HG03095 (cell line): ENCODE measurements at regions not wholly inside any gene's neighbourhood (a gene's known extent, or its start where the extent isn't known, plus 50 kb on each side); places are given as distances from the start of the nearest gene placed in this dataset.

Experiments used
- ATAC-seq: cut with Tn5 transposase; IDR thresholded peaks from one replicate; pipeline ENCODE4 v1.9.1; 2021; ENCODE audit warnings: moderate library complexity; ENCODE audit not compliant: unreplicated experiment

DNA sequence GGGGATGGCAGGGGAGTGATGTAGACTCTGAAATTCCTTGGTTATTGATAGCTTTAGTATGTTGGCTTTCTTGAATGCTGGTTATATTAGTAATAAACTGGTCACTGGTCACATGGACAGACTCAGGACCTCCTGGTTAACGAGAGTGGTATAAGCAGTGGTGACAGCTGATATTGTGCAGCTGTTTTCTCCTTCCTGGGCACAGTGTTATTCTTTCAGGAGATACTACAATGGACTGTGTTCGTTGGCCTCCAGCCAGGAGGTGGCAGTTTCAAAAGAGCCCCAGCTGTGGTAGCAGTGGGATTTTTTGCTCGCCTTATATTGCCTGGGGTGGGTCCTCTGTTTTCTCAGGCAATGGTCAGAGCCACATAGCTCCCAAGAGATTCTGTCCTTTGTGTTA is 181.6 kb upstream of the RBMS3 start:
- ATAC-seq: no peak

DNA sequence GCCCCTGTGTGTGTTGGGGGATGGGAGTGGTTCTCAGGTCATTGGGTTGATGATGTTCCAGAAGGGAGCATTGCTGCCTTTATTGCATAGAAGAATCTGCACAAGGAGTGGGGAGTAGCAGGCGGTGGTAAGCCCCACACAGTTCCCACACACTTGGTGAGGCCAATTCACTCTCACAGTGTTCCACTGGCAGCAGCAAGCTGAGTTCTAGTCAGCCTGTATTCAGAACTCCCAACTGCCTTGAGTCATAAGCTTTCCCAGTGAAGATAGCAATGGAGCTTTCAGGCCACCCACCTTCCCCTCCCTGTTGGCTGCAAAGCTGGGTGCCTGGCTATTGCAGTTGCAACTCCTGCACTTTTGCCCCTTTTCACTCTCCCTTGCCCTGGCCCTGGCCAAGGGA is 181.1 kb upstream of the RBMS3 start:
- ATAC-seq: no peak

DNA sequence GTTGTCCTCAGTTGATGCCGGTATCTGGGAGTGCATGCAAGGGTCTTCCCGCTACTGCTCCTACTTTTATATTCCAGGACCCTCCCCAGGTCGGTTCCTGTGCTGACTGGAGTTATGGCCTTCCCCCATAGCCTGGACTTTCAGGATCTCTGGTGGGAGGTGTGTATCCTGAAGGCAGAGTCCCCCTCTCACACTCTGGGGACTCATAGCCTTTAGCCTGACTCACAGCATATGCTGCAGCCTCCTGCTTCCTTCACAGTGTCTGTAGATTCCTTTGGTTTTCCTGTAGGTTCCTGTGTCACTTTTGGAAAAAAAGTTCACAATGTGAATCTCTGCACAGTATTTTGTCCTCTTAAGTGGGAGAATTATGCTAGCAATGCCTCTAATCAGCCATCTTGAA is 180.6 kb upstream of the RBMS3 start:
- no peak for ATAC-seq

DNA sequence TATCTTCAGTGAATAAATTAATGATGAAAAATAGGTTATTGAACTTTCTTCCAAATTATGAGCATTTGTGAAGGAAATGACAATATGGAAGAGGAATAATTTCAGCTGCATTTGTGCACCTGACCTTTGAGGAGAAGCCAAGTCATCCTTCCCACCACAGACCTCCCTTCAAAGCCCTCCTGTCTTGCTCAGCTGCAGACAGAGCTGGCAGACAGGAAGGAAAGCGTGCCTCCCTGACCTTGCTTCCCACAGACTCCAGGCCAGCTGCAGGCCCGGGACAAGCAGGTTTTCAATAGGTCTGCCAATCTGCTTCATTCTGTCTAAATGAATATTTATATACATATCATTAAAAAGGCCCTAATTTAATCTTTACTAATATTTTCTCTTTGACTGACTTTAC is 152.9 kb upstream of the RBMS3 start:
- ATAC-seq: no peak

DNA sequence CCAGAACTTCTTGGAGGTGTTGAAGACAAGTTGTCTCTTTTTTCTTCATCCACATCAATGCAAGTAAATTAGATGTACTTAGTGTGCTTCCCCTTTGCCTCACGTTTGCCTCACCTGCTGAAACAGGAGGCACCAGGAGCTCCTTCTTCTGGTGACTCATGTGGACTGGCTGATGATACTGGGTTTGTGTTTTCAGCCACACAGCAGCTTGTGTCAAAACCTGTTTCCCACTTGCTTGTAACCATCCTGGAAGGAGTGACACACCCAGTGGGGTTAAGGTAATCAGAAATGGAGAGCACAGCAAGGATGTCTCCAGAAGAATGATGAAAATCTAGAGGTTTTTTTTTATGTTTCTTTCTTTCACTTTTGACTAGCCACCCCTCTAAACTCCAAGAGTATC is 143.3 kb upstream of the RBMS3 start:
- ATAC-seq: no peak

DNA sequence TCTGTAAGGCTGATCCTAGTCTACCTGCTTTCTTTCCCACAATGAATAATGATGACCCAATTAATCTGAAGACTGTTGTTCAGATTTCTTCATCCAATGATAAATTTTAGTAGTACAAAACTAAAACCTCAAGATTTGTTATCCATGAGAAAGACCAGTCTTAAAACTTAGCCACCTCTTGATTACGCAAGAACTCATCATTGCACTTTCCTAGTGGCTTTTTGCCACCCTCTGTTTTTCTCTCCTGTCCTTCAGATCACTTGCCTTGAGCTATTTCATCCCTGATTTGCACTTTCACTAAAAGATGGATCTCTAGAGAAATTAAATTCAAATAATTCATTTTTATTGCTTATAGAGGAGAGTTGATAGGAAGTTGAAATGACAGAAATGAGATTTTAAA is 142.7 kb upstream of the RBMS3 start:
- ATAC-seq: no peak

DNA sequence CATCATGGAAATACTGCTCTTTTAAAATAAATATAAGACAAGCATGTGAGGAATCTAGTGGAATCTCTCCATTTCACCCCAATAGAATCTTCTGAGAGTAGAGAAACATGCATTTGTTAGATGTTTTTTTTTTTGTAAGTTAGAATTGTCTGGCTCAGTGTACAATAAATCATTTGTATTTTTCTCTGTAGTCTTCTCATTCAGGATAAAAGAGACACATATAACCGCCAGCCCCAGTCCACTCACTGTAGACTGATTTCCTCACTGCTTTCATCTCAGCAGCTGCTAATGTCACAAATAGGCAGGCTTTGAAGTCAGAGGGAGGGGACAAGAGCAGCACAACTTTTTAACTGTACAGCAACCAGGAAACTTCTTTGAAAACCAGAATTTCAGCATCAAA is 140.2 kb upstream of the RBMS3 start:
- ATAC-seq: no peak

DNA sequence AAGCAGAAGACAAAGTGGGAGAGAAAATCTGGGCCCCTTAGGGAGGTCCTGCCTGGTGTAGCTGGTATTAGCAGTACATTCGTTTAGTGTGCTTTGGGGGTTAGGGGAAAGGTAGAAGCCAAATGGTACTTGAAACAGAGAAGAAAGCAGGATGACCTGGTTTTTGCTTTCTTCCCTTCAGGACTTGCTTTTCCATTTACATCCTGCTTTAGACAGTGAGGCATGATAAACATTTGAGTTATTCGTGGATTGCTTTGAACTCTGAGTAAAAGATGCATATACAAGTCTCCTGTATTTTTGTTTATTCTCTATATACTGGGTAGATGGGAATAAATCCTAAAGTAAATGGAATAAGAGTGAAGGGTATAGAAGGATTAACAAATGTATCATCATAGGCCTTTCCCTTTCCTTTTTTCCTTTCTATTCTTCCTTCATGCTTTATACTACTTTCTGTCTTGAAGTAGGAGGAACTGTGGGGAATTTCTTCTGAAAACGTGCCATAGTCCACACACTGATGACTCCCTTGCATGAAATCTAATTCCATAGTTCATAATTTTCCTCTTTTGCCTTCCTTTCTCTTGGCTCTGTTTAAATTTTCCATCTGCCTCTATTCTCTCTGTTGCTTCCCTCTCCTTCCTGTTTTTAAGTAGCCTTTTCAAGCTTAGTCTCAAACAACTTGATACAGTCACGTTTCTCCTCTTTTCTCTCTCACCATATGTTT is 139.5 kb upstream of the RBMS3 start:
- ATAC-seq: no peak

DNA sequence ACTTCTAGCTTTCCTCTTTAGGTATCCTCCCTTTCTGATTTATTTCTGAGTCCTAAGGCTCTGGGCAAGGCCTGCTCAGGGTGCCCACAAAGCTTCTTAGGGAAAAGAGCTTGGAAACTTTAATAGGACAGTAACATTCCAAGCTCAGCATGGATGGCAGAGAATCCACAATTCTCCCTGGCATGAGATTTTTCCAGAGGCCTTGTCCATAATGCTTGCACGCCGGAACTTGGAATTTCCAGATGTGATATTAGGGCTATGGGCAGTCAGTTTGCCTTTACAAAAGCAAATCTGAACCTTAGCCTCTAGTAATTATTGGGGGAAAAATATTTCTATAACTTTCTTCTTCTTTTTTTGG is 139.0 kb upstream of the RBMS3 start:
- no peak for ATAC-seq

DNA sequence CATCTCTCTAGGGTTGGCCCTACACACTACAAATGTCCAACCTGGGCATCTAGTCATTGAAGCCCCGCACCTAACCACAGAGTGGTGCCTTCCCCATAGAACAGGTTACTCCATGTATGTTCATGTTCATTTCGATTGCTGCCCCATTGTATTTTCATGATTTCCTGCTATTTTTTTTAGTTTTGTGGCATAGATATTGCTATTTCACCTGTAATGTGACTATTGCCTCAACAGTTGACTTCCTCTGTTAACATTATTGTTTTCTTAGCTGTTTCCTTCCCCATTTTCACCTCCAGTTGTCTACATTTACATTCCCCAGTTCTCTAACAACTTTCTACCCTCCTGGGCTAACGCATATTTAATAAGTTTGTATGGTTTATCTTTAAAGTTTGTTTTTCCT is 137.7 kb upstream of the RBMS3 start:
- ATAC-seq: no peak

DNA sequence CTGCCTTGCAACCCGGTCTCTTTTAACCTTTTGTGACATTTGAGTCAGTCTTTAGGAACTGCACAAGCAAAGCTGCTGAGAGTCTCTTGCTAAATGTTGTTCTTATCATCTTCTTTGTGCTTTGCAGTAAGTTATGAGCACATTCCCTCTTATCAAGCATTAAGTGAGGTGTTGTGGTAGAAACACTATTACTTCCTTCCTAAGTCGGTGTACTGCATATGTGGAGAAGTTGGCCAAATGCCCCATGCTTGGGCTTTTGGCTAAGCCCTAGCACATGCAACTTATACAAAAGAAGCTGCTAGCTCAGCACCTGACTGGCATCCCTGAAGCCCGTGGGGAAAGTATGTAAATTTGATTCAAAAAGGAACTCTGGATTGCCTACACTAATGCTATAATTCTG is 136.5 kb upstream of the RBMS3 start:
- ATAC-seq: no peak

DNA sequence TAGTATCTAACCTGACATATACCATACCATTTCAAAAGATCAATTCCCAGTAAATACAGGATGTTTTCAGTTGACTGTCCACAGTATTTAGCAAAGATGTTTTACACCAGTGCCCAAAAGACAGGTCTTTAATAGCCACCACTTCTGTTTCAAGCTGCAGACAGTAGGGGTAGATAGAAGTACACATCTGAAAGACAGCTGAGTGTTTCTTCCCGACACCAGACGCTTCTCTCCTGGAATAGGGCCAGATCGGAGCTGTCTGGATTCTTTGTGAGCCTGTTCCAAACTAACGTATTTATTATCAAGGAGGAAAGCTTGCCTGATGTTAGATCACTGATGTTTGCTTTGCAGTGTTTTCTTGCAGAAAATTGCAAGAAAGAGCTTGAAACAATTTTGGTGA is 136.1 kb upstream of the RBMS3 start:
- no peak for ATAC-seq

DNA sequence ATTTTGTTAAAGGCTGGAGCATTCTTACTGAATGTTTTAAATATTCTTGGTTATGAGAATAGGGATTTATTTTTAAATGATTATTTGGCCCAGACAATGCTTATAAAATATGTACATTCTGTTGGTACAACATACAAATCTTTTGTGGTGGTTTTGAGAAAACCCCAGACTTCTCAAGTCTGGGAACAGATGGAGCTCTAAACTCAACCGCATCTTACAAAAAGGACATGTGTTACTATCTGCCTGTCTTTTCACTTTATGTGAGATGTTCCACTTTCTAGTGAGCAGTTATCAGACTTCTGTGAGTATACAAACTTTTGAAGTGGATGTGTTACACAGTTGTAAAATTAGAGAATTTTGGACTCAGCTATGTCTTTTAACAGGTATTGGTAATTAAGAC is 135.5 kb upstream of the RBMS3 start:
- no peak for ATAC-seq

DNA sequence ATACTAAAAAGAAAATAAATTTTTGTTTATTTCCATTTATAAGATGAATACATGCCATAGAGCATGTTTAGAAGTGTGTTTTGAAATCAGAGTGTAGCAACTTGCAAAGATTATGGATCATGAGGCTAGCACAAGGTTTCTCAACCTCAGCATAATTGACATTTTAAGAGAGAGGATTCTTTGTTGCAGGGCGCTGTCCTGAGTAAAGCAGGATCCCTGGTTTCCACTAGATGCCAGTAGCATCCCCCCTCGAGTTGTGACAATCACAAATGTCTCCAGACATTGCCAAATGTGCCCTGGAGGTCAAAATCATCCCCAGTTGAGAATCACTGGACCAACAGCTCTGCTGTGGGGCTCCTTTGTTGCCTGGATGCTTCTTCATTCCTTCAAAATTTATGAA is 128.5 kb upstream of the RBMS3 start:
- no peak for ATAC-seq

DNA sequence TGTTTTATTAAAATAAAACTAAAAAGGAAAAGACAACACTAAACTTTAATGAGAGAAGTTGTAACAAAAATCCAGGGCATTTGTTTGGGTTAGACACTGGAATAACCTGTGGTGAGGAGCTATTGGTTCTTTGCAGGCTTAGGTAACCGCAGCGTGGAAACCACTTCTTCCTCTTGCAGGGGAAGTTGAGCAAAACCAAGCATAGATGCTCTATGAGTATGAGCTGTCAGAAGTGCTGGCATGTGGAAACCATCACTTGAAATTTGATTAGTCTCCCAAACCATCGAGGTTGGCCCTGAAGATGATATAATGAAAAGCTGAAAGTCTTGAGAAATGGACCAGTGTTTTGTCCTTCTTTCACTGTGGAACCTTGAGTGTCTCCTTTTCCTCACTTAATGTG is 127.1 kb upstream of the RBMS3 start:
- ATAC-seq: no peak

DNA sequence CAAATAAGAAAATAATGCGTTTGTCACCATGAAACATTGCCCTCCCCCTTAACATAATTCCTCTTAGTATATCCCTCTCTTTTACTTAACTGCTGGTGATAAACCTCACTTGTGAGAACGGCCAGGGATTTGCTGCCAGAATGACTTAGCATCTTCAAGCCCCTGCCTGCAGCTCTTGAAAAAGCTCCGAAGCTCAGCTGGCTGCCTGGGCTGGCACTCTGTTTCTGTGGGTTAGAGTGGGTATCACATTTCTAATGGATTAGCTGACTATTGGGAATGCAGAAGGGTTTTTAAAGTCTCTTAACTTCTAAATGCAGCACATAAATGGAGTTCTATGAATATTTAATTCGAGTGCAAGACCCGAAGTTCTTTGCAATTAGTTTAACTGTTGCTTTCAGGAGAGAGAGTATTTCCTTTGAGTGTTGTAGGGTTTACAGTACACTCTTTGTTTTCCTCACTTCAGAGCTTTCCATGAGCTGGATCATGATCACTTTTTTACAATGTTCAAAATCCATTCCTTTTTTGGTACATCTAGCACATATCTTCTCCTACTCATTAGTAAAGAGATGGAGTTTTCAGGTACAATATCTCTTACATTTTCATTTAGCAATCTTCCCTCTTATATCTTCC is 124.7 kb upstream of the RBMS3 start:
- ATAC-seq: no peak

DNA sequence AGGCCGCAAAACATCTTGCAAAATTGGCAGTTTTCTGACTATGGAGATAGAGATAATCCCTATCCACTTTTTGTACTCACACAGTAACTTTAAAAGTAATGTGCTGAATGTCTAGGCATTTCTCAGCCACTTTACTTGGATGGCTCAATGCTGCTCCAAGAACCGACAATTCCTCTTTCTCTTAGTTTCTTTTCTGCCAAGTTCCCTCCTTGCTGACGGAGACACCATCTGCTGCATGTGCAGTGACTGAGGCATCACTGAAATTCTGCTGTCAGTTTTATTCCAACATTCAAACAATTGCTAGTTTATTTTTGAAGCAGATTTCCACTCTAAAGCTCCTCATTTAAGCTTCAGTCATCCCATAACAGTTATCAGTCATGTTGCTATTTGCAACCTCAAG is 116.0 kb upstream of the RBMS3 start:
- no peak for ATAC-seq

DNA sequence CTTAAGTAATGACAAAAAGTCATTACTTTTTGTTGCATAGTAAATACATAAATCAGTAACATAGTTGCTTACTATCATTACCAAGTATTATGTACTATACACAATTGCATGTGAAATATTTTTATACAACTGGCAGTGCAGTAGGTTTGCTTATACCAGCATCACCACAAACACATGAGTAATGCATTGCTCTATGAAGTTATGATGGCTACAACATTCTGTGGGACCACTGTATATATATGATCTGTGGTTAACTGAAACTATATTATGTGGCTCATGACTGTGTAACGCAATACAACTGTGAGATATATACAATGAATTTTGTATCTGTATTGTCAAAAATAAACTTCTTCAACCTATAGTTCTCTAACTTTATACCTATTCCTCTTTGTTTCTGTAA is 113.7 kb upstream of the RBMS3 start:
- ATAC-seq: no peak

DNA sequence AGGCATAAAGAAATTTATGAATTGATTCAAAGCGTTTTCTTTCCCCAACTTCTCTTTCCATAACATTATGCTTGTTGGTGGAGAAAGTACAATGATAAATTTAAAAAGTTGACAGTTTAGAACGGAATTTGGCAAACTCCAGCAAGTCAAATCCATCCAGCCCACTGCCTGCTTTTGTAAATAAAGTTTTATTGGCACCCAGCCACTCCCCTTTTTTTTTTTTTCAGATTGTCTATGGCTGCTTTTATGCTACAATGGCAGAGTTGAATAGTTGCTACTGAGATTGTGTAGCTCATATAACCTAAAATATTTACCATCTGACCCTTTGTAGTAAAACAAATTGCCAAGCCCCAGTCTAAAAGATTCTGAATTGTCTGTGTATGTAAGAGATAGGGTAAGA is 112.8 kb upstream of the RBMS3 start:
- no peak for ATAC-seq

DNA sequence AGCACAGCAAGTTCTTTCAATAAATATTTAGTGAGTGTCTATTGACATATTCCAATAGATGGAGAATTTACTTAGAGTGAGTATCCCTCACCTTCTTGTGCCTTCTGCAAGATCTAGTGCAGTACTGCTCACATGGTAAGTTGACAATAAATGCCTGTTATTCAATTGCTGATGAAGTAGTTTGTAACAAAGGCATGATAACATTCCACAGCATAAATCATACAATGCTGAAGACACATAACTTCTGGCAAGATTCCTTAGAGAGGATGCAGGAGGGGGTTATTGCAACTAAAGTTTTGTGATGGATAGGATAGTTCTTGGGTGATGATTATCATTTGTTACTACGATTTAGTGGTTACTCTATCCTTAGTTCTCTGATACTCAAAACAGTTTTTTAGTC is 112.2 kb upstream of the RBMS3 start:
- no peak for ATAC-seq

DNA sequence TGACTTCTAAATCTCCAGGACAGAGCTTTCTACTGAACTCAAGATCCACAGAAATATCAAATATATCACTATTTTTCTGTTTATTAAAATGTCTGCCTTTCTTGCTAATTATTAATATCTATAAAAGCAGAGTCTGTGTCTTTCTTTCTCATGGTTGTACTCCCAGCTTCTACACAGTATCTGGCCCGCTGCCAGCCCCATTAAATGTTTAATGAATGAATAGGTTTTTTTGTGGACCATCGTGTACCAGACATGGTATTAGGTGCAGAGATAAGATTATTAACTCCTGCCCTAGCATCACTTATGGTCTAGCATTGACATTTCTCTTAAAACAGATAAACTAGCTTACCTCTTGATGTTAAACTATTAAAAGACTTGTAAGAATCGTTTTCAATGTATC is 111.4 kb upstream of the RBMS3 start:
- ATAC-seq: no peak

DNA sequence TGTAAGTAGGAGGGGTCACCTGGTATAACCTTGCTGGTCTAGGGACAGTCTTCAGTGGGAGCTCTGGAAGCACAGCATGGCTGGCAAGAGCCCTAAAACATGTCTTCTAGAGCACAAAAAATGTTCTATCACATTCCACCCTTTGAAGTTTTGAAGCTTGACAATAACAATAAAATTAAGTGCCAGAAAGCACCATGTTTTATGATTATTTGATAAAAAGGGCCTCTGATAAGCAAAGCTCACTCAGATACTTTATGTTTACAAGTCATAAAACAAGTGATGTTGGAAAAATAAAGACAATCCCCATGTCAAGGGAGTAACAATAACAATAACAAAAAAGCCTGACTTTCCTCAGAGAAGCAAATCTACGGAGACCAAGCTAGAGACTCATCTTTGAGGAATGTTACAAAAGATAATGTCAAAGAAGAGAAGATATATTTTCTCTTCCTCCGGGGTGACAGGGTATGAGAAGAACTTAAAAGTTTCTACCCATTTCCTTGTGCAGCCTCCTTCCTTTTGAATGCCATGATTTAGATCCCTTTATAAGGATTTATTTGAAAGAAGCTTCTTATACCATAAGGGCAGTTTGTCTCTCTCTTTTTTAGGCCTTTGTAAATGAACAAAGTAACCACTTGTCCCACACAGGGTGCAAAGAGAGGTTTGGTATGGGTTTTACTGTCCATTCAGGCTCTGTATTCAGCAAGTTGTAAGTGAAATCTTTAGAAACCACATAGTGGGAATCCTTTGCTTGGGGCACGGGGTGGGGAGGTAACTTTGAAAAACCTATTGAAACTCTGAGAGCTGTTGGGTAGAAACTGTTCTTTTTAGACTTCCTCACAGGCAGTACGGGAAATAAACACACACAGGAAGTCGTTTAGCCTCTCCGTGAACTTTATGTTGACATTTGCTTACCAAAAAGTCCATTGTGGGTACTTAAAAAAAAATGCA is 109.6 kb upstream of the RBMS3 start:
- ATAC-seq: no peak
